HFF-Myc (cell line): ENCODE measurements at regions not wholly inside any gene's neighbourhood (a gene's known extent, or its start where the extent isn't known, plus 50 kb on each side); places are given as distances from the start of the nearest gene placed in this dataset.
A peak's percentile ranks its signal among the peaks of the same experiment; 100 is the strongest.
"Not testable (repeated sequence)": the region's sequence is repeated elsewhere in the genome, so short reads cannot be mapped to it uniquely, and the experiment has no call there.

Source experiments
- DNase-seq: peaks from one replicate; pipeline ENCODE4 v3.0.0-alpha.2; 2011; ENCODE audit warnings: low read depth; ENCODE audit errors: extremely low read depth
- H3K4me3 ChIP-seq: replicated peaks from 2 replicates; pipeline ENCODE4 v1.5.1; 2011; ENCODE audit warnings: low read depth, mild to moderate bottlenecking, control low read depth, low read length
- TF ChIP-seq, protein P1 (sequence below): IDR thresholded peaks from 2 replicates; pipeline ENCODE4 v1.5.1; 2012; ENCODE audit warnings: mild to moderate bottlenecking, low read depth, low read length, control low read depth; ENCODE audit errors: missing control alignments

GRCh38 chr11:69914286-69915150 is 95.3 kb upstream of the FGF3 start:
- no peak for DNase-seq
- TF ChIP-seq, protein P1, sequence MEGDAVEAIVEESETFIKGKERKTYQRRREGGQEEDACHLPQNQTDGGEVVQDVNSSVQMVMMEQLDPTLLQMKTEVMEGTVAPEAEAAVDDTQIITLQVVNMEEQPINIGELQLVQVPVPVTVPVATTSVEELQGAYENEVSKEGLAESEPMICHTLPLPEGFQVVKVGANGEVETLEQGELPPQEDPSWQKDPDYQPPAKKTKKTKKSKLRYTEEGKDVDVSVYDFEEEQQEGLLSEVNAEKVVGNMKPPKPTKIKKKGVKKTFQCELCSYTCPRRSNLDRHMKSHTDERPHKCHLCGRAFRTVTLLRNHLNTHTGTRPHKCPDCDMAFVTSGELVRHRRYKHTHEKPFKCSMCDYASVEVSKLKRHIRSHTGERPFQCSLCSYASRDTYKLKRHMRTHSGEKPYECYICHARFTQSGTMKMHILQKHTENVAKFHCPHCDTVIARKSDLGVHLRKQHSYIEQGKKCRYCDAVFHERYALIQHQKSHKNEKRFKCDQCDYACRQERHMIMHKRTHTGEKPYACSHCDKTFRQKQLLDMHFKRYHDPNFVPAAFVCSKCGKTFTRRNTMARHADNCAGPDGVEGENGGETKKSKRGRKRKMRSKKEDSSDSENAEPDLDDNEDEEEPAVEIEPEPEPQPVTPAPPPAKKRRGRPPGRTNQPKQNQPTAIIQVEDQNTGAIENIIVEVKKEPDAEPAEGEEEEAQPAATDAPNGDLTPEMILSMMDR, result no peak
- no peak overlapping the region for H3K4me3 ChIP-seq

- H3K4me3 ChIP-seq, result no peak overlapping the region
- TF ChIP-seq, protein P1, result no peak
- DNase-seq, result no peak
Measured at GRCh38 chr11:69915151-69915500, 95.9 kb upstream of the FGF3 start.

- no peak overlapping the region for H3K4me3 ChIP-seq
- peak; percentile 19 for DNase-seq
- TF ChIP-seq, protein P1, result peak; percentile 78
Measured at GRCh38 chr11:69915501-69916250, 96.5 kb upstream of the FGF3 start.

DNA sequence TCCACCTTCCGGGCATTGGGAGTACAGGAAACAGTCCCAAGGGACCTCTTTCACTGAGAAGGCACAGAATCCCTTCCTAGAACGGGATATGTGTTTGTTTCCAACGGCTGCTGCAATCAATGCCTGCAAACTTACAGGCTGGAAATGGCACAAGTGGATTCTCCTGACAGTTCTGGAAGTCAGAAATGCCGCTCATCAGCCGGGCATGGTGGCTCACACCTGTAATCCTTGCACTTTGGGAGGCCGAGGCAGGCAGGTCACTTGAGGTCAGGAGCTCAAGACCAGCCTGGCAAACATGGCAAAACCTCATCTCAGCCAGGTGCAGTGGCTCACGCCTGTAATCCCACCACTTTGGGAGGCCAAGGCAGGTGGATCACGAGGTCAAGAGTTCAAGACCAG is 97.0 kb upstream of the FGF3 start:
- DNase-seq, H3K4me3 ChIP-seq: not testable (repeated sequence)

- no peak overlapping the region for H3K4me3 ChIP-seq
- TF ChIP-seq, protein P1, result no peak
- no peak for DNase-seq
Measured at GRCh38 chr11:69916806-69917387, 97.7 kb upstream of the FGF3 start.

DNA sequence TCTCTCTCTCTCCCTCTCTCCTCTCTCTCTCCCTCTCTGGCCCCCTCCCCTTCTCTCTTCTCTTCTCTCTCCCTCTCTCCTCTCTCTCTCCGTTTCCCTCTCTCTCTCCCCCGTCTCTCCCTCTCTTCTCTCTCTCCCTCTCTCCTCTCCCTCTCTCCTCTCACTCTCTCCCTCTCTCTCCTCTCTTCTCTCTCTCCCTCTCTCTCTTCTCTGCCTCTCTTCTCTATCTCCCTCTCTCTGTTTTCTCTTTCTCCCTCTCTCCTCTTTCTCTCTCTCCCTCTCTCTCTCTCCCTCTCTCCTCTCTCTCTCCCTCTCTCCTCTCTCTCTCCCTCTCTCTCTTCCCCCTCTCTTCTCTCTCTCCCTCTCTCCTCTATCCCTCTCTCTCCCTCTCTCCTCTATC is 98.3 kb upstream of the FGF3 start:
- no peak for DNase-seq
- H3K4me3 ChIP-seq, result no peak overlapping the region
- TF ChIP-seq, protein P1, result no peak
